ENCODE measurements at regions not wholly inside any gene's neighbourhood (a gene's known extent, or its start where the extent isn't known, plus 50 kb on each side); places are given as distances from the start of the nearest gene placed in this dataset.
"Not testable (repeated sequence)": the region's sequence is repeated elsewhere in the genome, so short reads cannot be mapped to it uniquely, and the experiment has no call there.

- no peaks in the 10 kb centered on the region for H3K36me3 Mint-ChIP-seq
- H3K9me3 ChIP-seq (ENCODE audit: control insufficient read depth in 2 of 2, low read length in 2 of 2): no peaks in the 10 kb centered on the region
- no peak overlapping the region for H3K27ac ChIP-seq (ENCODE audit: insufficient read depth, low read length, poor library complexity, severe bottlenecking)
- no peaks in the 10 kb centered on the region for H3K4me1 Mint-ChIP-seq
- H3K9me3 Mint-ChIP-seq: no peaks in the 10 kb centered on the region
- no peaks in the 10 kb centered on the region for H3K27me3 ChIP-seq (ENCODE audit: control insufficient read depth, insufficient read depth, low read length)
- H3K27me3 Mint-ChIP-seq: peaks cover 10% of the 10 kb centered on the region
- H3K4me3 ChIP-seq (ENCODE audit: low read depth, low read length): no peak overlapping the region
- no peaks in the 10 kb centered on the region for H3K4me1 ChIP-seq (ENCODE audit: control insufficient read depth, insufficient read depth, low read length, poor library complexity, severe bottlenecking)
- H3K36me3 ChIP-seq (ENCODE audit: control insufficient read depth, insufficient read depth, low read length): no peaks in the 10 kb centered on the region
- no peak for ATAC-seq (ENCODE audit: low read depth in 2 of 2)
- no peak for DNase-seq
- no peak overlapping the region for H3K4me3 Mint-ChIP-seq
- H3K27ac Mint-ChIP-seq: no peak overlapping the region
These were observed 53.7 kb upstream of the PELI2 start for GRCh38 chr14:56064513-56064912.

- H3K4me1 Mint-ChIP-seq; H3K36me3 ChIP-seq (ENCODE audit: control insufficient read depth, insufficient read depth, low read length); ATAC-seq (ENCODE audit: low read depth in 2 of 2); H3K4me3 Mint-ChIP-seq; DNase-seq; H3K27me3 ChIP-seq (ENCODE audit: control insufficient read depth, insufficient read depth, low read length); H3K9me3 Mint-ChIP-seq; H3K36me3 Mint-ChIP-seq; H3K4me3 ChIP-seq (ENCODE audit: low read depth, low read length); H3K27ac Mint-ChIP-seq; H3K27ac ChIP-seq (ENCODE audit: insufficient read depth, low read length, poor library complexity, severe bottlenecking); H3K9me3 ChIP-seq (ENCODE audit: control insufficient read depth in 2 of 2, low read length in 2 of 2); H3K4me1 ChIP-seq (ENCODE audit: control insufficient read depth, insufficient read depth, low read length, poor library complexity, severe bottlenecking): not testable (repeated sequence)
- H3K27me3 Mint-ChIP-seq: peaks cover 10% of the 10 kb centered on the region
These were observed 53.0 kb upstream of the PELI2 start for GRCh38 chr14:56065199-56065598.

- no peaks in the 10 kb centered on the region for H3K27me3 ChIP-seq (ENCODE audit: control insufficient read depth, insufficient read depth, low read length)
- no peak overlapping the region for H3K27ac Mint-ChIP-seq
- H3K9me3 ChIP-seq (ENCODE audit: control insufficient read depth in 2 of 2, low read length in 2 of 2): no peaks in the 10 kb centered on the region
These were observed 52.5 kb upstream of the PELI2 start for GRCh38 chr14:56065621-56066290.

More at GRCh38 chr14:56065621-56066290, 52.5 kb upstream of the PELI2 start:
- no peak overlapping the region for H3K27ac ChIP-seq (ENCODE audit: insufficient read depth, low read length, poor library complexity, severe bottlenecking)
- DNase-seq (no peak), ATAC-seq (ENCODE audit: low read depth in 2 of 2) (no peak)
- Mint-ChIP-seq H3K4me1 (no peaks in the 10 kb centered on the region), H3K36me3 (no peaks in the 10 kb centered on the region), H3K9me3 (peaks cover 0 to 1% (median 0%) of the 10 kb centered on the region in 7 donors), H3K27me3 (peaks cover 10% of the 10 kb centered on the region), H3K4me3 (no peak overlapping the region)
- no peaks in the 10 kb centered on the region for H3K36me3 ChIP-seq (ENCODE audit: control insufficient read depth, insufficient read depth, low read length)
- H3K4me1 ChIP-seq (ENCODE audit: control insufficient read depth, insufficient read depth, low read length, poor library complexity, severe bottlenecking): no peaks in the 10 kb centered on the region
- no peak overlapping the region for H3K4me3 ChIP-seq (ENCODE audit: low read depth, low read length)
